ENCODE measurements at regions not wholly inside any gene's neighbourhood (a gene's known extent, or its start where the extent isn't known, plus 50 kb on each side); places are given as distances from the start of the nearest gene placed in this dataset.

DNA sequence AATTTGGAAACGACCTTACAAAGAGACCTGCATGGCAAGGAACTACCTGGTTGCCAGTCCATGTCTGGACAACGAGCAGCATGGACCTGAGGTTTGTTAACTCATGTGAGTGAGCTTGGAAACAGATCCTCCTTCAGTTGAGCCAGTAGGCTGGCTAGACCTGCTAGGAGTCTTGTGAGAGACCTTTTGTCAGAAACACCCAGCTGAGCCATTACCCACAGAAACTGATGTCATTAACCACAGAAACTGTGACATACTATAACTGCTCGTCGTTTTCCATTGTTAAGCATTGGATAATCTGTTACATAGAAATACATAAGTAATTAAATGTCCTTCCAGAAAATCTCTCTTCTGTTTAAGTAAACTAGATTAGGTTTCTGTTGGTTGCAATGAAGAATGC is 211.1 kb upstream of the C21orf91 start:
- Mint-ChIP-seq H3K36me3 (no peaks in the 10 kb centered on the region), H3K27me3 (peaks cover 0 to 5% (median 0%) of the 10 kb centered on the region in 5 donors), H3K4me1 (no peaks in the 10 kb centered on the region), H3K4me3 (no peak overlapping the region), H3K9me3 (peaks cover 0 to 3% (median 0%) of the 10 kb centered on the region in 11 donors), H3K27ac (no peak overlapping the region)
- Histone ChIP-seq H3K27me3 (ENCODE audit: control insufficient read depth in 2 of 2, insufficient read depth in 2 of 2, low read length in 2 of 2) (no peaks in the 10 kb centered on the region), H3K36me3 (ENCODE audit: control insufficient read depth in 2 of 3, insufficient read depth in 3 of 3, low read length in 3 of 3) (no peaks in the 10 kb centered on the region), H3K4me1 (ENCODE audit: control insufficient read depth in 2 of 2, insufficient read depth in 2 of 2, low read length in 2 of 2) (no peaks in the 10 kb centered on the region), H3K27ac (ENCODE audit: low read depth, low read length) (no peak overlapping the region), H3K9me3 (ENCODE audit: control insufficient read depth in 2 of 3, low read length in 3 of 3) (no peaks in the 10 kb centered on the region), H3K4me3 (ENCODE audit: low read length) (no peak overlapping the region)
- ChIA-PET CTCF (no interaction called here), POLR2A (no interaction called here)
- ATAC-seq: no peak
- no peak for DNase-seq
- intact Hi-C loops (cut with micrococcal nuclease): no loop called here

DNA sequence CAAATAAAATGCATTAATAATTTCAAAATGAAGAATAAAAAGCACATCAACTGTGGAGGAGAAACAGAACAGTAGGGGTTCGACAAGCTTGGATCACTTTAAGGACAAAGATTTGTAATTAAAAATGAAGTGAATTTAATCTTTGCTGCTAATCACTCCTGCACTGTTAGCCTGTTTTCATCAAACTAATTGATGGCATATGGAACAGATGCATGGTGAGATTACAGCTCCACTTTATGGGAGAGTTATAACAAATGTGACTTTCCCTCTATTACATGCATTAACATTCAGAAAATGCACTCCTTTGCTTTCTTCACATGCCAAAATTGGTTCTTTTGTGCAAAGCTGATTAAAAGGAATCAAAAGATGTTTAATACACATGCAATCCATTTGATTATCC is 207.2 kb upstream of the C21orf91 start:
- Histone ChIP-seq H3K27ac (ENCODE audit: low read depth, low read length) (no peak overlapping the region), H3K27me3 (ENCODE audit: control insufficient read depth in 2 of 2, insufficient read depth in 2 of 2, low read length in 2 of 2) (no peaks in the 10 kb centered on the region), H3K9me3 (ENCODE audit: control insufficient read depth in 2 of 3, low read length in 3 of 3) (no peaks in the 10 kb centered on the region), H3K4me1 (ENCODE audit: control insufficient read depth in 2 of 2, insufficient read depth in 2 of 2, low read length in 2 of 2) (no peaks in the 10 kb centered on the region), H3K4me3 (ENCODE audit: low read length) (no peak overlapping the region), H3K36me3 (ENCODE audit: control insufficient read depth in 2 of 3, insufficient read depth in 3 of 3, low read length in 3 of 3) (no peaks in the 10 kb centered on the region)
- no peaks in the 10 kb centered on the region for H3K4me1 Mint-ChIP-seq
- H3K27ac Mint-ChIP-seq: no peak overlapping the region
- no peak overlapping the region for H3K4me3 Mint-ChIP-seq
- H3K9me3 Mint-ChIP-seq: no peaks in the 10 kb centered on the region
- no peaks in the 10 kb centered on the region for H3K36me3 Mint-ChIP-seq
- ChIA-PET POLR2A (no interaction called here), CTCF (no interaction called here)
- intact Hi-C loops (cut with micrococcal nuclease): no loop called here
- no peak for DNase-seq
- ATAC-seq: no peak
- peaks cover 0 to 8% (median 0%) of the 10 kb centered on the region in 5 donors for H3K27me3 Mint-ChIP-seq

DNA sequence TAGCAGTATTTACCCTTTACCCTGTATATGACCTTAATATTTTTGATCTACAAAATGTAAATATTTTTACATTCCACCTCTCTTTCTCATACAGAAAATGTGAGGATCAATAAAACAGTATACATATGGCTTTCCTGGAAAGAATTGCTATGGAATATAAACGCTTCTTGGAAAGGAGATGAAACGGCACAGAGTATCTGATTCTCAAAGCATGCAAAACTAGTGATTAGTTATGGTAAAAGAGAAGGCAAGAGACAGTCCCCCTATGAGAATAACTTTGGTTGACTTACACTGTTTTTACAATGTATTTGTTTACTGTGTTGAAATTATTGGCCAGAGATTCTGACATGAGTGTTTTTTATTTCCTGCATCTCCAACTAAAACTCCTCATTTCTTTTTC is 204.6 kb upstream of the C21orf91 start:
- intact Hi-C loops (cut with micrococcal nuclease): no loop called here
- CTCF ChIA-PET: no interaction called here
- H3K4me3 Mint-ChIP-seq: no peak overlapping the region
- no peak overlapping the region for H3K27ac ChIP-seq (ENCODE audit: low read depth, low read length)
- no peaks in the 10 kb centered on the region for H3K9me3 Mint-ChIP-seq
- no peaks in the 10 kb centered on the region for H3K36me3 ChIP-seq (ENCODE audit: control insufficient read depth in 2 of 3, insufficient read depth in 3 of 3, low read length in 3 of 3)
- ATAC-seq: no peak
- peaks cover 0 to 8% (median 0%) of the 10 kb centered on the region in 5 donors for H3K27me3 Mint-ChIP-seq
- POLR2A ChIA-PET: no interaction called here
- no peaks in the 10 kb centered on the region for H3K9me3 ChIP-seq (ENCODE audit: control insufficient read depth in 2 of 3, low read length in 3 of 3)
- no peak overlapping the region for H3K4me3 ChIP-seq (ENCODE audit: low read length)
- H3K27me3 ChIP-seq (ENCODE audit: control insufficient read depth in 2 of 2, insufficient read depth in 2 of 2, low read length in 2 of 2): no peaks in the 10 kb centered on the region
- no peaks in the 10 kb centered on the region for H3K36me3 Mint-ChIP-seq
- H3K4me1 ChIP-seq (ENCODE audit: control insufficient read depth in 2 of 2, insufficient read depth in 2 of 2, low read length in 2 of 2): no peaks in the 10 kb centered on the region
- DNase-seq: no peak
- no peak overlapping the region for H3K27ac Mint-ChIP-seq
- no peaks in the 10 kb centered on the region for H3K4me1 Mint-ChIP-seq

DNA sequence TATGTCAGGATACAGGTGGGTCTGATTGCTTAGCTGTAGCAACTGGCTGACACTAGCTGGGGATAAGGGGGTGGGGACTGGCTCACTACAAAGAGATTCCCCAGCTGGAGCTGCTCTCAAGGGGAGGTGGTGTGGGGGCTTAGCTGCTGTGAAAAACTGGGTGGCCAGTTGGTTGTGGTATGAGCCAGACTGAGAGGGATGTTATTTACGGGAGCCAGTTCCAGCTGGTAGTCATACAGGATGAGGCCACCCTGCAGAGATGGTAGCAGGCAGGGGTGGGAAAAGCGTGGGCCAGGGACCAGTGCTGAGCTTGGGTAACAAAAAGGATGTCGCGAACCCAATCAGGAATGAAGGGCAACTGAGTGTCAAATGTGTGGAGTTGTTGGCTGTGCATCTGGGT is 204.0 kb upstream of the C21orf91 start:
- DNase-seq (no peak), ATAC-seq (no peak)
- Mint-ChIP-seq H3K4me3 (no peak overlapping the region), H3K9me3 (no peaks in the 10 kb centered on the region), H3K27ac (no peak overlapping the region), H3K4me1 (no peaks in the 10 kb centered on the region), H3K27me3 (peaks cover 0 to 8% (median 0%) of the 10 kb centered on the region in 5 donors), H3K36me3 (no peaks in the 10 kb centered on the region)
- no peak overlapping the region for H3K27ac ChIP-seq (ENCODE audit: low read depth, low read length)
- no peaks in the 10 kb centered on the region for H3K9me3 ChIP-seq (ENCODE audit: control insufficient read depth in 2 of 3, low read length in 3 of 3)
- POLR2A ChIA-PET: no interaction called here
- no peaks in the 10 kb centered on the region for H3K4me1 ChIP-seq (ENCODE audit: control insufficient read depth in 2 of 2, insufficient read depth in 2 of 2, low read length in 2 of 2)
- H3K36me3 ChIP-seq (ENCODE audit: control insufficient read depth in 2 of 3, insufficient read depth in 3 of 3, low read length in 3 of 3): no peaks in the 10 kb centered on the region
- CTCF ChIA-PET: no interaction called here
- intact Hi-C loops (cut with micrococcal nuclease): no loop called here
- no peaks in the 10 kb centered on the region for H3K27me3 ChIP-seq (ENCODE audit: control insufficient read depth in 2 of 2, insufficient read depth in 2 of 2, low read length in 2 of 2)
- no peak overlapping the region for H3K4me3 ChIP-seq (ENCODE audit: low read length)

DNA sequence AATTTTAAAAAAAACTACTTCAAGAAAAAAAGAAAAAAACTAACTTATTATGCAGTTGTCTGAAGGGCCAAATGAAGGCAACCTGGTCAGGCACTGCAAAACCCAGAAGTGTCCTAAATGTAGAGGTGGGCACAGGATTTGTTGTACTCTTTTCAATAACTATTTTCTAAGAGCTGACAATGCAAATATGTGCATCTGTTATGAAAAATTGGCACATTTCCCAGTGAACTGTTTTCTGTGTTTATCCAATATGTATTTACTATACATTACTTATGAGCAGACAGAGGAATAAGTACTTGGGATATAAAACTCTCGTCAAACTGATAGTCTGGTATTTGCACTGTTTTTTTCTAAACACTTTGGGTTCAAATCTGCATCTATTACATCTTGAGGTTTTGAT is 188.0 kb upstream of the C21orf91 start:
- H3K9me3 ChIP-seq (ENCODE audit: control insufficient read depth in 2 of 3, low read length in 3 of 3): no peaks in the 10 kb centered on the region
- Mint-ChIP-seq H3K4me1 (no peaks in the 10 kb centered on the region), H3K27ac (no peak overlapping the region), H3K27me3 (peaks cover 0 to 4% (median 0%) of the 10 kb centered on the region in 5 donors), H3K4me3 (no peak overlapping the region), H3K9me3 (peaks cover 0 to 2% (median 0%) of the 10 kb centered on the region in 11 donors), H3K36me3 (no peaks in the 10 kb centered on the region)
- POLR2A ChIA-PET: no interaction called here
- CTCF ChIA-PET: no interaction called here
- H3K36me3 ChIP-seq (ENCODE audit: control insufficient read depth in 2 of 3, insufficient read depth in 3 of 3, low read length in 3 of 3): no peaks in the 10 kb centered on the region
- intact Hi-C loops (cut with micrococcal nuclease): no loop called here
- H3K27me3 ChIP-seq (ENCODE audit: control insufficient read depth in 2 of 2, insufficient read depth in 2 of 2, low read length in 2 of 2): no peaks in the 10 kb centered on the region
- ATAC-seq (no peak), DNase-seq (no peak)
- no peak overlapping the region for H3K4me3 ChIP-seq (ENCODE audit: low read length)
- H3K4me1 ChIP-seq (ENCODE audit: control insufficient read depth in 2 of 2, insufficient read depth in 2 of 2, low read length in 2 of 2): no peaks in the 10 kb centered on the region
- no peak overlapping the region for H3K27ac ChIP-seq (ENCODE audit: low read depth, low read length)

DNA sequence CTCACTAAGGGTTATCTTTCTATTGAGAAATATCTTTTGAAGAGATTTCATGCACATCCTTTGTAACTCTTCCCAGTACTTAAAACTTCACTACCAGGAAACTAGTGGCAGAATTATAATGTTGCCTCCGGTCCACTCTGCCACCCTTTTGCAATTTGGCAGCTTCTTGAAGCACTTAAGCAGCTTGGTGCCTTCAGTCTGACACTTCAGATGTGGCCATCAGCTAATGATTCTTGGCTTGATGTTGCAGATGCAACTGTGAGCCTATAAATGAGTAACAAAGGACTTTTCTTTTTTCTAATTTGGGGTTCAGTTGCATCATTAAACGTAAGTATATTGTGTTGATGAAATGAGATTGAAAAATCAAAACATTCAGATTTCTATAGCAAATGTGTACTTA is 187.5 kb upstream of the C21orf91 start:
- POLR2A ChIA-PET: no interaction called here
- Histone ChIP-seq H3K4me3 (ENCODE audit: low read length) (no peak overlapping the region), H3K4me1 (ENCODE audit: control insufficient read depth in 2 of 2, insufficient read depth in 2 of 2, low read length in 2 of 2) (no peaks in the 10 kb centered on the region), H3K36me3 (ENCODE audit: control insufficient read depth in 2 of 3, insufficient read depth in 3 of 3, low read length in 3 of 3) (no peaks in the 10 kb centered on the region), H3K9me3 (ENCODE audit: control insufficient read depth in 2 of 3, low read length in 3 of 3) (no peaks in the 10 kb centered on the region), H3K27ac (ENCODE audit: low read depth, low read length) (no peak overlapping the region), H3K27me3 (ENCODE audit: control insufficient read depth in 2 of 2, insufficient read depth in 2 of 2, low read length in 2 of 2) (no peaks in the 10 kb centered on the region)
- intact Hi-C loops (cut with micrococcal nuclease): no loop called here
- Mint-ChIP-seq H3K27me3 (peaks cover 0 to 4% (median 0%) of the 10 kb centered on the region in 5 donors), H3K9me3 (peaks cover 0 to 2% (median 0%) of the 10 kb centered on the region in 11 donors), H3K4me1 (no peaks in the 10 kb centered on the region), H3K27ac (no peak overlapping the region), H3K36me3 (no peaks in the 10 kb centered on the region), H3K4me3 (no peak overlapping the region)
- ATAC-seq: no peak
- CTCF ChIA-PET: no interaction called here
- DNase-seq: no peak

DNA sequence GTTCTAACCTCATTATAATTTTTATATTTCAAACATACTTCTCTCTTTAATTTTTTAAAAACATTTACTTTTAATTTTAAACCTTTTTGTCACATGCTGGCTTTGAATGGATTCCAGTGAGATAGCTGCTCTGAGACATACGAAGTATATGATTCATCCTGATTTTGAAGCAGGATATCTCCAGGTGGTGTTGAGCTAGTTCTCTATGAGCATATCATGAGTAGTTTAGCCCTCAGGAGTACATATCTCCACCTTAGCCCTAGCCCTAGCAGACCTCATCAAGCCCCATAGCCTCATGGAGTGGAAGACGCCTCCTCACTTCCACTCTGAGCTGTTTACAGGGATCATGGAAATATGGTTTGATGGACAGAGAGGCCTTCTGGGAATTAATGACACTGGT is 183.2 kb upstream of the C21orf91 start:
- H3K4me1 ChIP-seq (ENCODE audit: control insufficient read depth in 2 of 2, insufficient read depth in 2 of 2, low read length in 2 of 2): no peaks in the 10 kb centered on the region
- peaks cover 0 to 10% (median 0%) of the 10 kb centered on the region in 11 donors for H3K9me3 Mint-ChIP-seq

More for the DNA sequence above, 183.2 kb upstream of the C21orf91 start:
- ChIA-PET CTCF (interaction anchor here (0.6 kb wide), 1 partner anchor 1087 kb away, joined by 4 read pairs; no protein-coding TSS in a partner anchor), POLR2A (no interaction called here)
- Histone ChIP-seq H3K4me3 (ENCODE audit: low read length) (no peak overlapping the region), H3K36me3 (ENCODE audit: control insufficient read depth in 2 of 3, insufficient read depth in 3 of 3, low read length in 3 of 3) (no peaks in the 10 kb centered on the region), H3K27me3 (ENCODE audit: control insufficient read depth in 2 of 2, insufficient read depth in 2 of 2, low read length in 2 of 2) (no peaks in the 10 kb centered on the region), H3K27ac (ENCODE audit: low read depth, low read length) (no peak overlapping the region), H3K9me3 (ENCODE audit: control insufficient read depth in 2 of 3, low read length in 3 of 3) (no peaks in the 10 kb centered on the region)
- DNase-seq: no peak
- H3K36me3 Mint-ChIP-seq: no peaks in the 10 kb centered on the region
- H3K4me3 Mint-ChIP-seq: no peak overlapping the region
- ATAC-seq: no peak
- no peaks in the 10 kb centered on the region for H3K4me1 Mint-ChIP-seq
- H3K27me3 Mint-ChIP-seq: peaks cover 0 to 2% (median 0%) of the 10 kb centered on the region in 5 donors
- no peak overlapping the region for H3K27ac Mint-ChIP-seq
- intact Hi-C loops (cut with micrococcal nuclease): no loop called here
